ENCODE measurements at regions not wholly inside any gene's neighbourhood (a gene's known extent, or its start where the extent isn't known, plus 50 kb on each side); places are given as distances from the start of the nearest gene placed in this dataset.

DNA sequence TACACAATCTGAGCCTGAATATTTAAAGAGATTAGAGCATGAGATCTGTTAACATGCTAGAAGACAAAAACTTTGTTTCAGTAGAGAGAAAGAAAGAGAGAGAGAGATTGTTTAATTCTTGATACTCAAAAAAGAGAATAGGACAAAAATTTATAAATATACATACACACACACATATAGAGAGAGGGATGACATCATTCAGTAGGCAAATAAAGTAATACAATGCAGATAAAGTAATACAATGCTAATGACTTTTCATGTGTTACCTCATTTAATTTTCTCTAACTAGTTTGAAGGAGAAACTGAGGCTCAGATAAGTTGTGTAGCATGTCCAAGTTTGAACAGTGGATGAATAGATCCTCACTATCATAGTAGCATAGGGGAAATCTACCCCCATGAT lies 286.4 kb downstream of the CMPK2 start:
- TF ChIP-seq, protein P1, sequence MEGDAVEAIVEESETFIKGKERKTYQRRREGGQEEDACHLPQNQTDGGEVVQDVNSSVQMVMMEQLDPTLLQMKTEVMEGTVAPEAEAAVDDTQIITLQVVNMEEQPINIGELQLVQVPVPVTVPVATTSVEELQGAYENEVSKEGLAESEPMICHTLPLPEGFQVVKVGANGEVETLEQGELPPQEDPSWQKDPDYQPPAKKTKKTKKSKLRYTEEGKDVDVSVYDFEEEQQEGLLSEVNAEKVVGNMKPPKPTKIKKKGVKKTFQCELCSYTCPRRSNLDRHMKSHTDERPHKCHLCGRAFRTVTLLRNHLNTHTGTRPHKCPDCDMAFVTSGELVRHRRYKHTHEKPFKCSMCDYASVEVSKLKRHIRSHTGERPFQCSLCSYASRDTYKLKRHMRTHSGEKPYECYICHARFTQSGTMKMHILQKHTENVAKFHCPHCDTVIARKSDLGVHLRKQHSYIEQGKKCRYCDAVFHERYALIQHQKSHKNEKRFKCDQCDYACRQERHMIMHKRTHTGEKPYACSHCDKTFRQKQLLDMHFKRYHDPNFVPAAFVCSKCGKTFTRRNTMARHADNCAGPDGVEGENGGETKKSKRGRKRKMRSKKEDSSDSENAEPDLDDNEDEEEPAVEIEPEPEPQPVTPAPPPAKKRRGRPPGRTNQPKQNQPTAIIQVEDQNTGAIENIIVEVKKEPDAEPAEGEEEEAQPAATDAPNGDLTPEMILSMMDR (IDR thresholded peaks at IDR 0.05): no peak
- no peak for TF ChIP-seq EZH2phosphoT487 (IDR thresholded peaks at IDR 0.05)

Measured in neural progenitor cell (in vitro differentiated cells).